NCI-H345 (cell line): ENCODE measurements at regions not wholly inside any gene's neighbourhood (a gene's known extent, or its start where the extent isn't known, plus 50 kb on each side); places are given as distances from the start of the nearest gene placed in this dataset.
"Not testable (repeated sequence)": the region's sequence is repeated elsewhere in the genome, so short reads cannot be mapped to it uniquely, and the experiment has no call there.

Experiments used
- DNase-seq: peaks from one replicate; lab custom pipeline; 2025; lab: John Stamatoyannopoulos, UW

GRCh38 chr1:213679153-213679552, 308.6 kb upstream of the PROX1 start:
- DNase-seq = no peak

- DNase-seq = no peak
These were observed 307.0 kb upstream of the PROX1 start for GRCh38 chr1:213680677-213681325.

- no peak for DNase-seq
These were observed 305.9 kb upstream of the PROX1 start for GRCh38 chr1:213681788-213682340.

GRCh38 chr1:213683529-213683928, 304.2 kb upstream of the PROX1 start:
- no peak for DNase-seq

GRCh38 chr1:213684454-213684853, 303.3 kb upstream of the PROX1 start:
- no peak for DNase-seq

- DNase-seq = no peak
These were observed 301.7 kb upstream of the PROX1 start for GRCh38 chr1:213685992-213686582.

GRCh38 chr1:213686983-213687382, 300.8 kb upstream of the PROX1 start:
- no peak for DNase-seq

GRCh38 chr1:213687832-213688231, 299.9 kb upstream of the PROX1 start:
- no peak for DNase-seq

- no peak for DNase-seq
These were observed 299.1 kb upstream of the PROX1 start for GRCh38 chr1:213688655-213689054.

GRCh38 chr1:213689260-213689659, 298.5 kb upstream of the PROX1 start:
- DNase-seq = peak; percentile 24

GRCh38 chr1:213690341-213690917, 297.3 kb upstream of the PROX1 start:
- DNase-seq = no peak

- DNase-seq = no peak
These were observed 295.5 kb upstream of the PROX1 start for GRCh38 chr1:213692321-213692720.

GRCh38 chr1:213693864-213694263, 293.9 kb upstream of the PROX1 start:
- no peak for DNase-seq

- DNase-seq = no peak
These were observed 290.5 kb upstream of the PROX1 start for GRCh38 chr1:213697192-213697802.

- DNase-seq = no peak
These were observed 289.6 kb upstream of the PROX1 start for GRCh38 chr1:213698092-213698702.

- no peak for DNase-seq
These were observed 285.1 kb upstream of the PROX1 start for GRCh38 chr1:213702703-213703102.

- no peak for DNase-seq
These were observed 282.8 kb upstream of the PROX1 start for GRCh38 chr1:213704941-213705340.

- DNase-seq = not testable (repeated sequence)
These were observed 275.8 kb upstream of the PROX1 start for GRCh38 chr1:213711833-213712490.

- peak; percentile 25 for DNase-seq
These were observed 273.1 kb upstream of the PROX1 start for GRCh38 chr1:213714645-213715044.

- DNase-seq = no peak
These were observed 272.6 kb upstream of the PROX1 start for GRCh38 chr1:213715182-213715581.

GRCh38 chr1:213719462-213719861, 268.3 kb upstream of the PROX1 start:
- DNase-seq = no peak

GRCh38 chr1:213720032-213720431, 267.7 kb upstream of the PROX1 start:
- peak; percentile 34 for DNase-seq
